HUES48 (cell line): ENCODE measurements at regions not wholly inside any gene's neighbourhood (a gene's known extent, or its start where the extent isn't known, plus 50 kb on each side); places are given as distances from the start of the nearest gene placed in this dataset.
"Not testable (repeated sequence)": the region's sequence is repeated elsewhere in the genome, so short reads cannot be mapped to it uniquely, and the experiment has no call there.

Experiments used
- H3K27ac ChIP-seq: one replicate; pipeline ENCODE4 v1.7.0; 2013; ENCODE audit warnings: low read depth, low read length, inconsistent platforms
- H3K27me3 ChIP-seq: 2 replicates; pipeline ENCODE4 v1.6.1; 2013; ENCODE audit warnings: mild to moderate bottlenecking, low read length; ENCODE audit not compliant: control insufficient read depth, insufficient read depth
- H3K36me3 ChIP-seq: 2 replicates; pipeline ENCODE4 v1.6.1; 2013; ENCODE audit warnings: low read length; ENCODE audit not compliant: control insufficient read depth, insufficient read depth
- H3K4me1 ChIP-seq: 2 replicates; pipeline ENCODE4 v1.6.1; 2013; ENCODE audit warnings: mild to moderate bottlenecking, low read length; ENCODE audit not compliant: control insufficient read depth, insufficient read depth
- H3K4me3 ChIP-seq: 2 replicates; pipeline ENCODE4 v1.5.1; 2013; ENCODE audit warnings: mild to moderate bottlenecking, low read depth, low read length
- H3K9ac ChIP-seq: 2 replicates; pipeline ENCODE4 v1.6.1; 2013; ENCODE audit warnings: mild to moderate bottlenecking, low read depth, low read length, moderate library complexity
- H3K9me3 ChIP-seq: 2 replicates; pipeline ENCODE4 v1.6.1; 2013; ENCODE audit warnings: low read length; ENCODE audit not compliant: control insufficient read depth, insufficient read depth

DNA sequence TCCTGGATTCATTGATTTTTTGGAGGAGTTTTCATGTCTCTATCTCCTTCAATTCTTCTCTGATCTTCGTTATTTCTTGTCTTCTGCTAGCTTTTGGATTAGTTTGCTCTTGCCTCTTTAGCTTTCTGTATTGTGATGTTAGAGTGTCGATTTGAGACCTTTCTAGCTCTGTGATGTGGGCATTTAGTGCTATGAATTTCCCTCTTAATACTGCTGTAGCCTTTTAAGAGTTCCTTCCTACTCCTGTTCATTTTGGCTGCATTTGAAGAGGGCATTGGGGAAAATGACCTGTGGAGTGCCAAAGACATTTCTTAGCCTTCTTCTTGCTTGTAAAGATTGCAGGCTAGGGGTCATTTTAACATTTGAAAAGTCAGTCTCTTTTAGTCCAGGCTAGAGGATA lies 463.8 kb upstream of the GCFC2 start:
- Histone ChIP-seq H3K36me3 (no peaks in the 10 kb centered on the region), H3K27me3 (no peaks in the 10 kb centered on the region), H3K4me3 (no peak overlapping the region), H3K27ac (no peak overlapping the region), H3K9me3 (peaks cover 22% of the 10 kb centered on the region), H3K9ac (no peak overlapping the region), H3K4me1 (no peaks in the 10 kb centered on the region)

- not testable (repeated sequence) for H3K4me1 ChIP-seq, H3K36me3 ChIP-seq, H3K9ac ChIP-seq, H3K27me3 ChIP-seq, H3K4me3 ChIP-seq, H3K27ac ChIP-seq
- H3K9me3 ChIP-seq = peaks cover 14% of the 10 kb centered on the region
Observed at GRCh38 chr2:76173206-76173605, 462.5 kb upstream of the GCFC2 start.

- H3K27ac ChIP-seq = not testable (repeated sequence)
Observed at GRCh38 chr2:76172154-76172595, 461.5 kb upstream of the GCFC2 start.

DNA sequence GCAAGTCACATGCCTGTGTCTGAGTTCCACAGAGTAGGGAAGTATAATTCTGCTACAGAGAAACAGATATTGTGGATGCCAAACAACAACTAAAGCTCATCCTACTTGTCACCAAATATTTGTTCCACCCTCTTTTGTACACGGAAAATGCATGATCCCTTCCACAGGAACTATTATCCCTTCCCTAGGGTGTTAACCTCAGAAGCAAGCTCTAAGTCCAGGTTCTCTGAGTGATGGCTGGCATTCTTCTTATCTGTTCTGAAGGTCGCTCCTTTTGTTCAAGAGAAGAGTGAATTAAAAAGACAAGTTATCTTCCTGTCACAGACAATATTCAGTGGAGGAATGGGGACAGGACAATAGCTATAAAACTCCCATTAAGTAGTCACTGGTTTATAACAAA lies 460.1 kb upstream of the GCFC2 start:
- Histone ChIP-seq H3K4me1 (no peaks in the 10 kb centered on the region), H3K27me3 (no peaks in the 10 kb centered on the region), H3K9me3 (peaks cover 14% of the 10 kb centered on the region), H3K27ac (no peak overlapping the region), H3K36me3 (no peaks in the 10 kb centered on the region), H3K9ac (no peak overlapping the region), H3K4me3 (no peak overlapping the region)

More at GRCh38 chr2:76172154-76172595, 461.5 kb upstream of the GCFC2 start:
- not testable (repeated sequence) for H3K4me3 ChIP-seq, H3K27me3 ChIP-seq, H3K9ac ChIP-seq, H3K4me1 ChIP-seq, H3K36me3 ChIP-seq
- H3K9me3 ChIP-seq = peaks cover 14% of the 10 kb centered on the region

DNA sequence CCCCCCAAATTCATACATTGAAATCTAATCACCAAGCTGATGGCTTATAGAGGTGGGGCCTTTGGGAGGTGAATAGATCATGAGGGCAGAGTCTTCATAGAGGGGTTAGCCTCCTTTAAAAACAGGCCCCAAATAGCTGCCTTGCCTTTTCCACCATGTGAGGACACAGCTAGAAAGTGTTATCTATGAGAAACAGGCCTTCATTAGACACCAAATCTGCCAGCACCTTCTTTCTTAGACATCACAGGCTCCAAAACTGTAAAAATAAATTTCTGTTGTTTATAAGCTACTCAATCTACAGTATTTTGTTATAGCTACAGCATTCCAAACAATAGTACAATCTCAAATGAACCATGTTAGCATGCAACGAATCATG lies 459.3 kb upstream of the GCFC2 start:
- Histone ChIP-seq H3K27me3 (no peaks in the 10 kb centered on the region), H3K9me3 (peaks cover 11% of the 10 kb centered on the region), H3K36me3 (no peaks in the 10 kb centered on the region), H3K9ac (no peak overlapping the region), H3K27ac (no peak overlapping the region), H3K4me1 (no peaks in the 10 kb centered on the region), H3K4me3 (no peak overlapping the region)

- Histone ChIP-seq H3K27ac (no peak overlapping the region), H3K27me3 (no peaks in the 10 kb centered on the region), H3K9ac (no peak overlapping the region), H3K4me1 (no peaks in the 10 kb centered on the region), H3K9me3 (peaks cover 6% of the 10 kb centered on the region; the same call in 1 of the 2 replicates), H3K4me3 (no peak overlapping the region), H3K36me3 (no peaks in the 10 kb centered on the region)
Observed at GRCh38 chr2:76169276-76170008, 458.7 kb upstream of the GCFC2 start.

DNA sequence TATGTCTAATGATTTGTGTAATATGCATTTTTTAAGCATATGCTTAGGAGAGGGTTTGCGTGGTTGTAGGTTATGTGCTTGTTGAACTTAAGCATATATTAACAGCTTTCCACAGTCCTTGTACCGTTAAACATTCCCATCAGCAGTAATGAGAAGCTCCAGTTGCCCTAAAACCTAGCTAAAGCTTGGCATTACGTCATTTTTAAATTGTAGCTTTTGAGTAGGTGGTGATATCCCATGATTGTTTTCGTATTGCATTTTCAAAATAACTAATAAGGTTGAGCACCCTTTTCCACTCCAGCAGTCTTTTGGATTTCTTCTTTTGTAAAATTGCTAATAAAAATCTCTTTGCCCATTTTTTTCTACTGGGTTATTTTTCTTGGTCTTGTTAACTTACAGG lies 453.1 kb upstream of the GCFC2 start:
- no peak overlapping the region for H3K4me3 ChIP-seq
- H3K27me3 ChIP-seq = no peaks in the 10 kb centered on the region
- no peaks in the 10 kb centered on the region for H3K4me1 ChIP-seq
- H3K36me3 ChIP-seq = no peaks in the 10 kb centered on the region
- no peaks in the 10 kb centered on the region for H3K9me3 ChIP-seq
- no peak overlapping the region for H3K9ac ChIP-seq
- H3K27ac ChIP-seq = no peak overlapping the region

GRCh38 chr2:76160670-76161069 lies 450.0 kb upstream of the GCFC2 start:
- no peak overlapping the region for H3K9ac ChIP-seq
- no peaks in the 10 kb centered on the region for H3K36me3 ChIP-seq
- no peak overlapping the region for H3K4me3 ChIP-seq
- no peaks in the 10 kb centered on the region for H3K9me3 ChIP-seq
- H3K27me3 ChIP-seq = no peaks in the 10 kb centered on the region
- no peak overlapping the region for H3K27ac ChIP-seq
- H3K4me1 ChIP-seq = no peaks in the 10 kb centered on the region

- Histone ChIP-seq H3K9me3 (no peaks in the 10 kb centered on the region), H3K9ac (no peak overlapping the region), H3K4me1 (no peaks in the 10 kb centered on the region), H3K36me3 (no peaks in the 10 kb centered on the region), H3K4me3 (no peak overlapping the region), H3K27me3 (no peaks in the 10 kb centered on the region), H3K27ac (no peak overlapping the region)
Observed at GRCh38 chr2:76159042-76159648, 448.4 kb upstream of the GCFC2 start.

GRCh38 chr2:76157531-76157930 lies 446.8 kb upstream of the GCFC2 start:
- H3K27me3 ChIP-seq = no peaks in the 10 kb centered on the region
- H3K36me3 ChIP-seq = no peaks in the 10 kb centered on the region
- H3K4me3 ChIP-seq = no peak overlapping the region
- no peak overlapping the region for H3K9ac ChIP-seq
- no peaks in the 10 kb centered on the region for H3K9me3 ChIP-seq
- no peak overlapping the region for H3K27ac ChIP-seq
- H3K4me1 ChIP-seq = no peaks in the 10 kb centered on the region

- Histone ChIP-seq H3K36me3 (no peaks in the 10 kb centered on the region), H3K4me3 (no peak overlapping the region), H3K4me1 (no peaks in the 10 kb centered on the region), H3K27me3 (no peaks in the 10 kb centered on the region), H3K9ac (no peak overlapping the region), H3K9me3 (no peaks in the 10 kb centered on the region), H3K27ac (no peak overlapping the region)
Observed at GRCh38 chr2:76154981-76155380, 444.3 kb upstream of the GCFC2 start.
